GM18867 (cell line): ENCODE measurements at regions not wholly inside any gene's neighbourhood (a gene's known extent, or its start where the extent isn't known, plus 50 kb on each side); places are given as distances from the start of the nearest gene placed in this dataset.

Source experiments
- ATAC-seq: cut with Tn5 transposase; IDR thresholded peaks from one replicate; pipeline ENCODE4 v1.9.1; 2021; ENCODE audit warnings: mild to moderate bottlenecking, moderate library complexity; ENCODE audit not compliant: unreplicated experiment

DNA sequence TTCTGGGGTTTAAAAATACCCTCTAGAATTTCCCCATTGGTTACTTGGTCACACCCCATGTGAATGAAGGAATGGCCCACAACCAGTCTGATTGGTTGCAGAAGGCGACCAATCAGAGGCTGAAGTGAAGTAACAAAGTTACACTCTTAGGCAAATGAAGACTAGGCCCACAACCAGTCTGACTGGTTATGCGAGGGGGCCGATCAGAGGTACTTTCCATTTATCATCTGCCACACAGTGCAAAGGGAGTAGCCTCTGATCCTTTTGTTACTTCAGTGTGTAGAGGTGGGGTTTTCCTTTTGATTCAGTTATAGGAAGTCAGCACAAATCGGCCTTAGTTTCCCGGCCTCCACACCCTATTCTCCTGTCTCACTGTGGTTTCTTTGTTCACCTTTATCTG is 61.2 kb upstream of the SGK1 start:
- peak; percentile 94 for ATAC-seq

- ATAC-seq = no peak
Measured at GRCh38 chr6:134378426-134378825, 60.5 kb upstream of the SGK1 start.

DNA sequence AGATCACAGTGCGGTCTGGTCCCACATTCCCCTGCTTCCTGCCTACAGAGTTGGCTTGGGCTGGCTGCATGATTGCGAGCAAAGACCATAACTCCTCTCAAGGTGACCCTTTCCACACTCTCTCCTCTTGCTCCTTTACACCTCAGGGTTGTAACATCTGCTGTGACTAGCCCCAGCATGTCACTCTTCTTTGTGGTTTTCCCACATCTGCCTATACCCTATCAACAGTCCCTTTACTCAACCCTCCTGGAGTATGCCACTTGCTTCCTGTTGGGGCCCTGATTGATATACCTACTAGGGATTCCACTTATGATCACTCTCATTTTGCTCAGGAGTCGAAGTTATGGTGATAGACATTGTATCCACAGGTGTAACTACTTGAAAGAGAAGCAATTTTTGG is 58.9 kb upstream of the SGK1 start:
- ATAC-seq = no peak

DNA sequence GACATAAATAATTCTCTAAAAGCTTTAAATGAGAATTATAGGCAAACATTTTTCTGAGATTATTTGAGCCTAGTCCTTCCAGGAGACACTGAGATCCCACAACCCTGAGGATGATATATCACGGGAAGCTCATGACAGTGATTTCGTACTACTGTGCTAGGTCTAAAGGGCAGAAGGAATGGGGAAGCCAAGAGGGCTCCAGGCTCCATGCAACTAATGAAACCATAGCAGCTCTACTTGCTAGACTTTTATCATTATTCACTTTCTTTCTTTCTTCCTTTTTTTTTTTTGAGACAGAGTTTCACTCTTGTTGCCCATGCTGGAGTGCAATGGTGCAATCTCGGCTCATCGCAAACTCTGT is 57.3 kb upstream of the SGK1 start:
- ATAC-seq = no peak

- no peak for ATAC-seq
Measured at GRCh38 chr6:134374491-134375219, 56.7 kb upstream of the SGK1 start.

DNA sequence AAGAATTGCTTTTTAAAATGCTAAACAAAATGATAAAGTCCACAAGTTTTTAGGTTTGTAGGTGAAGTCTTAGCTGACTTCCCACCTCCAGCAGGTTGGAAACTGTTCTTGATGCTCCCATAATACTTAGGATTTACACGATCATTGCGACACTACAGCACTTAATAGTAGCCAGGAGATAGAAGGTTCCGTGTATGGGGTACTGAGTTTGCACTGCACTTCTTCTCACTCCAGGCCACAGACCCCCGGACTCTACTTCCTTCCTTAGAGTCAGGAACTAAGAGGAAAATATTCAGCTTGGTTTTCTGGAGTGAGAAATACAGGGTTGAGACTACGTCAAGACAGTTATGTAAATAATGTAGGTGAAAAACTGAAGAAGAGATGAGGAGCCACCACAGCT is 56.1 kb upstream of the SGK1 start:
- ATAC-seq = no peak

GRCh38 chr6:134373282-134373922 is 55.5 kb upstream of the SGK1 start:
- peak; percentile 93 for ATAC-seq

GRCh38 chr6:134372603-134373281 is 54.8 kb upstream of the SGK1 start:
- ATAC-seq = no peak

DNA sequence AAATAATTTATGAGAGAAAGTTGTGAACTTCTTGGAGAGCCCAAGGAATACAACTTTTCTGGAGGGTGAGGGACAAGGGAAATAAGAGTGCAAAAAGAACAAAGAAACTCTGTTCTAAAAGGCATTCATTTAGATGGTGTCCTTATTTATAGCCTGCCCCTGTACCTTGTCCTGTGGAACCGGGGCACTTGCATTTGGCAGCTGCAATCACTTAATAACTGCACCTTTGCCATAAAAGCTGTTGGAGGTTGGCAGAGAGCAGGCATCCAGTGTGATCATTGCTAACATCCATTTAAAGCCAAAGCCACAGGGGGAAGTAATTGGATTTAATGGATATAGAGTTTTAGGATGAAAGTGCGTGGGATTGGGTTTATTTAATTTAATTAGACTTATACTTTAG is 50.8 kb upstream of the SGK1 start:
- no peak for ATAC-seq
